Left lung (tissue), 4 donors: ENCODE measurements at regions not wholly inside any gene's neighbourhood (a gene's known extent, or its start where the extent isn't known, plus 50 kb on each side); places are given as distances from the start of the nearest gene placed in this dataset.

ENCODE experiments used
- ATAC-seq: fragments of 200-7000 bp; cut with Tn5 transposase; one replicate; pipeline ENCODE4 v1.9.1; 2020; ENCODE audit warnings: moderate library complexity
- DNase-seq, 4 donors: peaks; one replicate each; pipeline ENCODE4 v3.0.0-alpha.2; 2013 to 2020
- H3K27ac ChIP-seq, 2 donors: fragments of 200-600 bp; sonication (generic) in 1 of 2; one replicate each; pipeline versions ENCODE4 v1.5.0 to v1.8.0; 2020 to 2021
- H3K27me3 ChIP-seq, 2 donors: fragments of 200-600 bp; sonication (generic) in 1 of 2; one replicate each; pipeline versions ENCODE4 v1.5.0 to v1.8.0; 2020 to 2021
- H3K36me3 ChIP-seq, 2 donors: fragments of 200-600 bp; sonication (generic) in 1 of 2; one replicate each; pipeline versions ENCODE4 v1.5.0 to v1.8.0; 2020 to 2021
- H3K4me1 ChIP-seq, 2 donors: fragments of 200-600 bp; one replicate each; pipeline ENCODE4 v1.8.0; 2021
- H3K4me3 ChIP-seq, 2 donors: fragments of 200-600 bp; sonication (generic) in 1 of 2; one replicate each; pipeline versions ENCODE4 v1.5.0 to v1.8.0; 2020 to 2021; ENCODE audit warnings: mild to moderate bottlenecking in 1 of 2
- H3K9me3 ChIP-seq, 2 donors: fragments of 200-600 bp; sonication (generic) in 1 of 2; one replicate each; pipeline versions ENCODE4 v1.5.0 to v1.8.0; 2020 to 2021
- intact Hi-C, 2 donors: fragments of 100-400 bp; cut with DNase I; formaldehyde crosslinking; loops; one replicate each; pipeline versions ENCODE4 v1.11.2 to v1.14.2; 2022
- TF ChIP-seq, protein P1 (sequence below), 2 donors: fragments of 200-600 bp; sonication (generic) in 1 of 2; IDR thresholded peaks; one replicate each; pipeline versions ENCODE4 v1.5.0 to v1.8.0; 2021; ENCODE audit warnings: antibody characterized with exemption in 2 of 2
- donor health status: DM: no; HTN: yes; CAD: no.
- donor health status: DM: no; HTN: no; CAD: no.

DNA sequence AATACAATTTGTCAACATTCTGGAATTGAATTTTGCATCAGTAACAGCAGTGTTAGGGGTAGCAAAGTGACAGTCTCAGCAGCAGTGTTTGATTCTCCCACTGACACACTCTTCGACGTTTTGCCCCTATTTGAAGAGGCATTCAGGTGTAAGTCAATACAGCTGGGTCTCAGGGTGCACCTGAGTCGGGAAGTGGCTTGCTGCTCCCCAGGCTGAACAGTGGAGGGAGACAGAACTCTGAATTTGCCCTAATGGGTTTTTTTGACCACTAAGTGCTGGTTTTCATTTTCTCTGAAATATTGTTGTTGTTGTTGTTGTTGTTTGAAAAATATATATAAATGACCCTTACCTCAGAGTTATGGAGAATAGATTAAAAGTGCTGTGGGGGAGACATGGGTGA, 223.2 kb downstream of the TLR4 start:
- no peaks in the 10 kb centered on the region for H3K27me3 ChIP-seq
- TF ChIP-seq, protein P1, sequence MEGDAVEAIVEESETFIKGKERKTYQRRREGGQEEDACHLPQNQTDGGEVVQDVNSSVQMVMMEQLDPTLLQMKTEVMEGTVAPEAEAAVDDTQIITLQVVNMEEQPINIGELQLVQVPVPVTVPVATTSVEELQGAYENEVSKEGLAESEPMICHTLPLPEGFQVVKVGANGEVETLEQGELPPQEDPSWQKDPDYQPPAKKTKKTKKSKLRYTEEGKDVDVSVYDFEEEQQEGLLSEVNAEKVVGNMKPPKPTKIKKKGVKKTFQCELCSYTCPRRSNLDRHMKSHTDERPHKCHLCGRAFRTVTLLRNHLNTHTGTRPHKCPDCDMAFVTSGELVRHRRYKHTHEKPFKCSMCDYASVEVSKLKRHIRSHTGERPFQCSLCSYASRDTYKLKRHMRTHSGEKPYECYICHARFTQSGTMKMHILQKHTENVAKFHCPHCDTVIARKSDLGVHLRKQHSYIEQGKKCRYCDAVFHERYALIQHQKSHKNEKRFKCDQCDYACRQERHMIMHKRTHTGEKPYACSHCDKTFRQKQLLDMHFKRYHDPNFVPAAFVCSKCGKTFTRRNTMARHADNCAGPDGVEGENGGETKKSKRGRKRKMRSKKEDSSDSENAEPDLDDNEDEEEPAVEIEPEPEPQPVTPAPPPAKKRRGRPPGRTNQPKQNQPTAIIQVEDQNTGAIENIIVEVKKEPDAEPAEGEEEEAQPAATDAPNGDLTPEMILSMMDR (IDR thresholded peaks at IDR 0.05): no peak
- H3K4me3 ChIP-seq: no peak overlapping the region
- H3K36me3 ChIP-seq: no peaks in the 10 kb centered on the region
- H3K4me1 ChIP-seq: no peaks in the 10 kb centered on the region
- ATAC-seq (no peak), DNase-seq (no peak)
- H3K27ac ChIP-seq: no peak overlapping the region
- intact Hi-C loops: no loop called here
- H3K9me3 ChIP-seq: no peaks in the 10 kb centered on the region

DNA sequence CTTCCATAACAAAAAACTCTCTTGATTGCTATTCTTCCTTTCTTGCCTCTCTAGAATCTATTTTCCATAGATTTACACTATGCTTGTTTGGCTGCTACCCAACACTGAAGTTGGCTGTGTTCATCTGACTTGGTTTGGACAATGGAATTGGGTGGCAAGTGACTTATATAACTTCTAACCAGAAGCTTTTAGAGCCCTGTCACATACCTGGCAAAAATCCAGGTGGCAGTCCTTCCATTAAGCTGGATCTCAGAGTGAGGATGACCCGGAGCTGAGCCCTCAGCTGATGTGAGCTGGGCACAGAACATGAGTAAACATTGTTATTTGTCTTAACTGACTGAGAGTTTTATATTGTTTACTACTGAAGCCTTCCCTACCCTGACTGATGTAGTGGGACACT, 225.7 kb downstream of the TLR4 start:
- TF ChIP-seq, protein P1 (IDR thresholded peaks at IDR 0.05): no peak
- no peaks in the 10 kb centered on the region for H3K4me1 ChIP-seq
- H3K36me3 ChIP-seq: no peaks in the 10 kb centered on the region
- ATAC-seq (no peak), DNase-seq (no peak)
- H3K4me3 ChIP-seq: no peak overlapping the region
- intact Hi-C loops: no loop called here
- H3K27me3 ChIP-seq: no peaks in the 10 kb centered on the region
- H3K9me3 ChIP-seq: no peaks in the 10 kb centered on the region
- no peak overlapping the region for H3K27ac ChIP-seq

DNA sequence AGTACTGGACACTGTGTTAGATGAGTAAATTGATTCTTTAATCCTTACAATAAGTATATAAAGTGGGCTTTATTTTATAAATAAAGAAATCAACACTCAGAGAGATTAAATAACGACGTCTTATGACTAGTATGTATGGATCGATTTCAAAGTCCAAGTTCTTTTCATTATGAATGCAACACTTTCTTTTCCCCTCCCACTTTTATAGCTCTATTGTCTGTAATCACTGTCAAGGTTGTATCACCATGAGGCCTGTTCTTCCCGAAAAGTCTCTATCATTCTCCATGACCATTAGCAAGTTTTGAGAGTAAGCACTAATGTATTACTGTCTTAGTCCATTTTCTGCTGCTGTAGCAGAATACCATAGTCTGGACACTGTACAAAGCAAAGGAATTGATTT, 228.4 kb downstream of the TLR4 start:
- no peaks in the 10 kb centered on the region for H3K4me1 ChIP-seq
- no peak for ATAC-seq
- intact Hi-C loops: no loop called here
- TF ChIP-seq, protein P1 (IDR thresholded peaks at IDR 0.05): no peak
- no peak overlapping the region for H3K4me3 ChIP-seq
- no peak overlapping the region for H3K27ac ChIP-seq
- no peaks in the 10 kb centered on the region for H3K27me3 ChIP-seq
- no peaks in the 10 kb centered on the region for H3K36me3 ChIP-seq
- DNase-seq: no peak
- H3K9me3 ChIP-seq: no peaks in the 10 kb centered on the region

DNA sequence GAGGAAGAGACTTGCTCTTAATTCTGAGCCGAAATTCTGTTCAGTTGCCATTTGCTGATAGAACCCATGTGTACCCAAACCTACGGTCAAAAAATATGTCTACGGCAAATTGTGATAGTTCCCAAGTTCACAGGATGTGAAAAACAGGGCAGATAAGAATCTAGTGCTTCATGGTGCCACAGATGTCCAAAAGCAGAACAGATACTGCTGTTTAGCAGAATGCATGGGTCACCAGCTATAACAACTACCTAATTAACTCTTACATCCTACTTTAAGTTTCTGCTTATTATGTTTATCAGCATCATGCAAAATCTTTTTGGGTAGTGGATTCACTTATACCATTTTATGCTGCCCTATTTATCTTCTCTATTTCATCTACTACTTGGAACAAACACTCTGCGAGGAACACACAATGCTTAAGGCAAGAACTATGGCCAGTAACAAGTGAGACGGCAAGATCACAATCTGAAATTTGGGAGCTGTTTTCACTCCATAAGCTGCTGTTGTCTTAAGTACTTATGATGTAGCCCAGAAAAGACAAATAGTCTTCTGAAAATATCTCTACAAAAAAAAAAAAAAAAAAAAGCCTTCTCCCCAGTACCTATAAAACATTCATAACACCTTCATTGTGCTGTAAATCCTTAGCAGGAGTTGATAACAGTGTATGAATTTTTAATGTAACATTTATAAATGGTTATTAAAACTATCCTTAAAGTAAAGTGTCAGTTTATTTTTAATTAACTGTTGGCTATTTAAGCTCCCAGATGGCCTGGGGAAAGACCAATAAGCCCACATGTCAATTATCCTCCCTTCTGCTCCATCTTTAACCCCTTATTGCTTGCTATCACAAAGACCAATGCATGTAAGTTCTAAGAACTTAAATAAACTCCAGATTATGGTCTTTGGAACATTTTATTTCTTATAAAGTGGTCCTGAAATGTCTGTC, 232.3 kb downstream of the TLR4 start:
- TF ChIP-seq, protein P1 (IDR thresholded peaks at IDR 0.05): no peak
- DNase-seq (no peak), ATAC-seq (no peak)
- Histone ChIP-seq H3K4me3 (no peak overlapping the region), H3K4me1 (no peaks in the 10 kb centered on the region), H3K9me3 (no peaks in the 10 kb centered on the region), H3K27me3 (no peaks in the 10 kb centered on the region), H3K27ac (no peak overlapping the region), H3K36me3 (no peaks in the 10 kb centered on the region)
- intact Hi-C loops: no loop called here

DNA sequence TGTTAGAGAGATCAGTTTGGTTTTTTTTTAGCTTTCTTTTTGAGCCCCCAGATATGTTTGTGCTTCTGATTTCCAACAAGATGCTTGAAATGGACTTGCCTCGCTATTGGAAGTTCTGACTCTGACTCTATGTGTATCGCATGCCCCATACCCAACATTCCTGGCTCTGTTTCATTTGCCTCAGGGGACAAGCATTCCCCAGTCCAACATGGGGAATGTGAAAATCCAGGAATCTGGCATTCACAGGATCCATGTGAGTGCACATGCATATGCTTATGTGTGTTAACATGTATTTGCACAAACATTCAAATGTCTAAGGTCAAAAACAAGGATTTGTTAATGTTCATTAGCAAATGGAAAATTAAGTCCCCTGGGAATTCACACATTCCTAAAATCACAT, 233.9 kb downstream of the TLR4 start:
- no peaks in the 10 kb centered on the region for H3K27me3 ChIP-seq
- no peak for ATAC-seq
- no peaks in the 10 kb centered on the region for H3K4me1 ChIP-seq
- no peak for DNase-seq
- H3K36me3 ChIP-seq: no peaks in the 10 kb centered on the region
- no peak overlapping the region for H3K27ac ChIP-seq
- TF ChIP-seq, protein P1 (IDR thresholded peaks at IDR 0.05): no peak
- intact Hi-C loops: no loop called here
- H3K9me3 ChIP-seq: no peaks in the 10 kb centered on the region
- no peak overlapping the region for H3K4me3 ChIP-seq
